ENCODE measurements at regions not wholly inside any gene's neighbourhood (a gene's known extent, or its start where the extent isn't known, plus 50 kb on each side); places are given as distances from the start of the nearest gene placed in this dataset.

- TF ChIP-seq SIRT6 (IDR thresholded peaks at IDR 0.05; ENCODE audit: low read depth, low read length) = no peak
- no peak for TF ChIP-seq CEBPB (tag; IDR thresholded peaks at IDR 0.05)
- TF ChIP-seq CTCF (IDR thresholded peaks at IDR 0.05 in 2 of 3, conservative IDR thresholded peaks at IDR 0.05 in 1 of 3; ENCODE audit: insufficient read depth in 2 of 3, low read depth in 1 of 3, low read length in 3 of 3) = no peak
- TF ChIP-seq ZFP1 (CRISPR knock-in tag; IDR thresholded peaks at IDR 0.05) = no peak
- TF ChIP-seq CBX2 (IDR thresholded peaks at IDR 0.05; ENCODE audit: insufficient read depth, low read length, poor library complexity, severe bottlenecking) = no peak
- no peak for TF ChIP-seq ZNF311 (CRISPR knock-in tag; IDR thresholded peaks at IDR 0.05)
- no peak for TF ChIP-seq BHLHE40 (IDR thresholded peaks at IDR 0.05; ENCODE audit: low read length)
- TF ChIP-seq ATF2 (CRISPR knock-in tag; IDR thresholded peaks at IDR 0.05) = no peak
- TF ChIP-seq SRF (CRISPR knock-in tag; IDR thresholded peaks at IDR 0.05) = no peak
- no peak for TF ChIP-seq ZBTB26 (CRISPR knock-in tag; IDR thresholded peaks at IDR 0.05)
- no peak for TF ChIP-seq HDAC6 (IDR thresholded peaks at IDR 0.05; ENCODE audit: low read depth, low read length)
- TF ChIP-seq ETV6 (IDR thresholded peaks at IDR 0.05; ENCODE audit: borderline replicate concordance in 1 of 2, low read depth in 2 of 2, low read length in 1 of 2) = no peak
- TF ChIP-seq ETV6 (CRISPR knock-in tag; IDR thresholded peaks at IDR 0.05; ENCODE audit: borderline replicate concordance) = no peak
Observed at GRCh38 chr12:19848421-19848820, 409.1 kb downstream of the AEBP2 start.

Data from K562 (cell line).